HEK293T (cell line): ENCODE measurements at regions not wholly inside any gene's neighbourhood (a gene's known extent, or its start where the extent isn't known, plus 50 kb on each side); places are given as distances from the start of the nearest gene placed in this dataset.

Source experiments
- BHLHE40 ChIP-seq: fragments of 450-650 bp; IDR thresholded peaks from 2 replicates; pipeline ENCODE4 v1.6.1; 2016; ENCODE audit warnings: mild to moderate bottlenecking, moderate library complexity, borderline replicate concordance
- ELF4 ChIP-seq: fragments of 450-650 bp; IDR thresholded peaks from 2 replicates; pipeline ENCODE4 v1.6.1; 2017; ENCODE audit warnings: antibody characterized with exemption
- FOXA1 ChIP-seq: fragments of 450-650 bp; IDR thresholded peaks from 2 replicates; pipeline ENCODE4 v1.6.1; 2016; ENCODE audit warnings: mild to moderate bottlenecking
- FOXK2 ChIP-seq: fragments of 450-650 bp; IDR thresholded peaks from 2 replicates; pipeline ENCODE4 v1.6.1; 2016; ENCODE audit warnings: mild to moderate bottlenecking
- FOXM1 ChIP-seq: fragments of 450-650 bp; IDR thresholded peaks from 2 replicates; pipeline ENCODE4 v1.6.1; 2017; ENCODE audit warnings: mild to moderate bottlenecking, borderline replicate concordance
- HDGF ChIP-seq: fragments of 450-650 bp; IDR thresholded peaks from 2 replicates; pipeline ENCODE4 v1.6.1; 2017; ENCODE audit warnings: antibody characterized with exemption, borderline replicate concordance
- L3MBTL2 ChIP-seq: fragments of 450-650 bp; conservative IDR thresholded peaks from 2 replicates; pipeline ENCODE4 v1.6.1; 2016; ENCODE audit warnings: mild to moderate bottlenecking
- PKNOX1 ChIP-seq: fragments of 450-650 bp; IDR thresholded peaks from 2 replicates; pipeline ENCODE4 v1.6.1; 2016
- SP1 ChIP-seq: fragments of 450-650 bp; IDR thresholded peaks from 2 replicates; pipeline ENCODE4 v1.6.1; 2017

GRCh38 chr6:44676826-44677433, 289.4 kb downstream of the CDC5L start:
- TF ChIP-seq L3MBTL2 (no peak), FOXM1 (no peak), PKNOX1 (no peak), HDGF (no peak), SP1 (no peak), FOXK2 (no peak), BHLHE40 (no peak), ELF4 (no peak), FOXA1 (no peak)
